Ovary (tissue), 7 donors: ENCODE measurements at regions not wholly inside any gene's neighbourhood (a gene's known extent, or its start where the extent isn't known, plus 50 kb on each side); places are given as distances from the start of the nearest gene placed in this dataset.

Source experiments
- DNase-seq, 5 donors: peaks; one replicate each; pipeline ENCODE4 v3.0.0-alpha.2; 2019 to 2020
- H3K27ac ChIP-seq, 2 donors: fragments of 200-600 bp; one replicate each; pipeline versions ENCODE4 v1.5.1 to v1.8.0; 2019 to 2022
- H3K27me3 ChIP-seq: fragments of 200-600 bp; one replicate; pipeline ENCODE4 v1.8.0; 2022
- H3K36me3 ChIP-seq: fragments of 200-600 bp; sonication (generic); one replicate; pipeline ENCODE4 v1.5.1; 2019
- H3K4me1 ChIP-seq: one replicate; pipeline ENCODE4 v1.8.1; 2013; ENCODE audit warnings: mild to moderate bottlenecking, moderate library complexity; ENCODE audit not compliant: insufficient read depth
- H3K4me3 ChIP-seq: fragments of 200-600 bp; sonication (generic); one replicate; pipeline ENCODE4 v1.5.1; 2017
- H3K9me3 ChIP-seq, 2 donors: fragments of 200-600 bp in 1 of 2; sonication (generic) in 1 of 2; one replicate each; pipeline versions ENCODE4 v1.5.1 to v1.8.1; 2013 to 2019; ENCODE audit warnings: mild to moderate bottlenecking in 1 of 2, moderate library complexity in 1 of 2
- EP300 ChIP-seq: sonication (generic); formaldehyde crosslinking; IDR thresholded peaks from one replicate; pipeline ENCODE4 v1.6.1; 2017; ENCODE audit warnings: antibody characterized with exemption
- POLR2A ChIP-seq: fragments of 450-650 bp; IDR thresholded peaks from one replicate; pipeline ENCODE4 v1.6.1; 2017; ENCODE audit warnings: antibody characterized with exemption, mild to moderate bottlenecking, moderate library complexity
- whole genome bisulfite sequencing, 3 donors: extraction: QIAGEN DNeasy Blood & Tissue Kit in 1 of 3; methylation state at CpG; one replicate each; pipeline versions ENCODE4 v1.1.5 to v1.1.7; 2013 to 2017; 5-methylcytosine and 5-hydroxymethylcytosine counted together
- intact Hi-C, 4 donors: fragments of 100-400 bp; cut with DNase I; formaldehyde crosslinking; loops; one replicate each; pipeline versions ENCODE4 v1.11.0 to v1.15.1; 2022 to 2023
- TF ChIP-seq, protein P1 (sequence below), 3 donors: fragments of 450-650 bp in 2 of 3; fragments of 200-600 bp in 1 of 3; IDR thresholded peaks; one replicate each; pipeline versions ENCODE4 v1.5.1 to v1.8.0; 2016 to 2022; ENCODE audit warnings: antibody characterized with exemption in 3 of 3, mild to moderate bottlenecking in 1 of 3
- donor health status: DM: no; HTN: no; CAD: no; lungs with moderate emphysema.
- donor health status: DM: no; HTN: no; CAD: no.
- donor health status: Bipolar disorder and iron deficiency.
- donor health status: DM: no; HTN: no; CAD: no.
- donor health status: DM: yes; HTN: yes; CAD: no.

- Histone ChIP-seq H3K36me3 (no peaks in the 10 kb centered on the region), H3K4me1 (no peaks in the 10 kb centered on the region), H3K4me3 (no peak overlapping the region), H3K27ac (no peak overlapping the region), H3K9me3 (peaks cover 0 to 2% of the 10 kb centered on the region in 2 donors), H3K27me3 (no peaks in the 10 kb centered on the region)
- DNase-seq, result no peak
- TF ChIP-seq EP300, result no peak
- TF ChIP-seq, protein P1, sequence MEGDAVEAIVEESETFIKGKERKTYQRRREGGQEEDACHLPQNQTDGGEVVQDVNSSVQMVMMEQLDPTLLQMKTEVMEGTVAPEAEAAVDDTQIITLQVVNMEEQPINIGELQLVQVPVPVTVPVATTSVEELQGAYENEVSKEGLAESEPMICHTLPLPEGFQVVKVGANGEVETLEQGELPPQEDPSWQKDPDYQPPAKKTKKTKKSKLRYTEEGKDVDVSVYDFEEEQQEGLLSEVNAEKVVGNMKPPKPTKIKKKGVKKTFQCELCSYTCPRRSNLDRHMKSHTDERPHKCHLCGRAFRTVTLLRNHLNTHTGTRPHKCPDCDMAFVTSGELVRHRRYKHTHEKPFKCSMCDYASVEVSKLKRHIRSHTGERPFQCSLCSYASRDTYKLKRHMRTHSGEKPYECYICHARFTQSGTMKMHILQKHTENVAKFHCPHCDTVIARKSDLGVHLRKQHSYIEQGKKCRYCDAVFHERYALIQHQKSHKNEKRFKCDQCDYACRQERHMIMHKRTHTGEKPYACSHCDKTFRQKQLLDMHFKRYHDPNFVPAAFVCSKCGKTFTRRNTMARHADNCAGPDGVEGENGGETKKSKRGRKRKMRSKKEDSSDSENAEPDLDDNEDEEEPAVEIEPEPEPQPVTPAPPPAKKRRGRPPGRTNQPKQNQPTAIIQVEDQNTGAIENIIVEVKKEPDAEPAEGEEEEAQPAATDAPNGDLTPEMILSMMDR (IDR thresholded peaks at IDR 0.05), result no peak
- TF ChIP-seq POLR2A, result no peak
- 86 to 89% (median 87%) methylated on average over 8 of the region's 8 CpGs for WGBS, 3 donors
- intact Hi-C loops, result no loop called here
Observed at GRCh38 chr4:124090021-124090420, 622.5 kb downstream of the ANKRD50 start.

GRCh38 chr4:124092101-124092500 is 620.4 kb downstream of the ANKRD50 start:
- Histone ChIP-seq H3K27ac (no peak overlapping the region), H3K9me3 (peaks cover 0 to 2% of the 10 kb centered on the region in 2 donors), H3K27me3 (no peaks in the 10 kb centered on the region), H3K36me3 (no peaks in the 10 kb centered on the region), H3K4me1 (no peaks in the 10 kb centered on the region), H3K4me3 (no peak overlapping the region)
- intact Hi-C loops, result no loop called here
- DNase-seq, result no peak
- TF ChIP-seq, protein P1 (IDR thresholded peaks at IDR 0.05), result no peak
- TF ChIP-seq EP300 (no peak), POLR2A (no peak)

DNA sequence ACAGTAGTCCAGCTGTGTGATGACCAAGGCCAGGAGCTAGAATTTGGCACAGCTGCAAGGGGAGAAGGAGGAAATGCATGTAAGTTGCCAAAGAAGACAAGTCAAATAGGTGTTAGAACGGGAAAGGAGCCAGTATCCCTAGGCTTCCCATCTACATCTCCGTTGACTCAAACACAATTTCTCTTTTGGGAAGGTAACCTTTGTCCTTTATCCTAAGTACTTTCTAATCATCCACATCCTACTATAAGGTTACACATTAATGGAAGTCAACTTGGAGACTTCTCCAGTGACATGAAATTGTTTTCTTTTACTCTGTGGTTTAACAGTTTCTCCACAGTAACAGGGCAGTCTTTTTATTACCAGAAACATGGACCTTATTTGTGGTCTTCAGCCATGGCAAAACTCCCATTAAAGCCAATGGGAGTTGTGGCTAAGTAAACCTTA is 620.0 kb downstream of the ANKRD50 start:
- H3K27me3 ChIP-seq, result no peaks in the 10 kb centered on the region
- no peak for TF ChIP-seq POLR2A
- TF ChIP-seq, protein P1 (IDR thresholded peaks at IDR 0.05), result no peak
- intact Hi-C loops, result no loop called here
- no peaks in the 10 kb centered on the region for H3K36me3 ChIP-seq
- no peaks in the 10 kb centered on the region for H3K4me1 ChIP-seq
- H3K27ac ChIP-seq, result no peak overlapping the region
- no peak for DNase-seq
- H3K4me3 ChIP-seq, result no peak overlapping the region
- H3K9me3 ChIP-seq, result peaks cover 0 to 2% of the 10 kb centered on the region in 2 donors
- 70 to 84% (median 77%) methylated on average over 2 of the region's 2 CpGs for WGBS, 3 donors

DNA sequence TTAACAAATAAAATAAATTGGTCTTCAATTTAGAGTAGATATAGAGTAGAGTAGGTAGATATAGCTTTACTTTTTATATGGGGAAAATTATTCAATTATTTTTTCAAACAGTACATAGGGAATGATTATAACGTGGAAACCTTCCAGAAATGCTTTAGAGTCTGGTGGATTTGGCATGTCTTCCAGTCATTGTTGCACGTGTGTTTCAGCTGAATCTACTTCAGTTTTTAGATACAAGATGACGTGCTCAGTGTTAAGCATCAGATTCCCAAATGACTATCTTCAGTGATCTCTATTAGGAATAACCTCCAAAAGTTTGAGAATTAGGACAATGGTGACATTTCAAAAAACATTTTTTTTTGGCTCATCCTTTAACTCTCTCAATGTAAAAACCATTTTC is 616.9 kb downstream of the ANKRD50 start:
- TF ChIP-seq POLR2A (no peak), EP300 (no peak)
- TF ChIP-seq, protein P1 (IDR thresholded peaks at IDR 0.05), result no peak
- Histone ChIP-seq H3K27me3 (no peaks in the 10 kb centered on the region), H3K27ac (no peak overlapping the region), H3K4me3 (no peak overlapping the region), H3K9me3 (peaks cover 0 to 2% of the 10 kb centered on the region in 2 donors), H3K4me1 (no peaks in the 10 kb centered on the region), H3K36me3 (no peaks in the 10 kb centered on the region)
- intact Hi-C loops, result no loop called here
- WGBS, 3 donors, result 60 to 70% (median 64%) methylated on average over 3 of the region's 3 CpGs
- DNase-seq, result no peak

- TF ChIP-seq EP300 (no peak), POLR2A (no peak)
- TF ChIP-seq, protein P1 (IDR thresholded peaks at IDR 0.05), result no peak
- peaks cover 0 to 2% of the 10 kb centered on the region in 2 donors for H3K9me3 ChIP-seq
- intact Hi-C loops, result no loop called here
- H3K4me1 ChIP-seq, result no peaks in the 10 kb centered on the region
- WGBS, 3 donors, result 69 to 86% (median 83%) methylated on average over 1 of the region's 1 CpG
- DNase-seq, result no peak
- no peak overlapping the region for H3K27ac ChIP-seq
- no peaks in the 10 kb centered on the region for H3K27me3 ChIP-seq
- no peaks in the 10 kb centered on the region for H3K36me3 ChIP-seq
- no peak overlapping the region for H3K4me3 ChIP-seq
Observed at GRCh38 chr4:124096290-124096689, 616.2 kb downstream of the ANKRD50 start.
